Hepatic stellate cell (primary cell): ENCODE measurements at regions not wholly inside any gene's neighbourhood (a gene's known extent, or its start where the extent isn't known, plus 50 kb on each side); places are given as distances from the start of the nearest gene placed in this dataset.
"Not testable (repeated sequence)": the region's sequence is repeated elsewhere in the genome, so short reads cannot be mapped to it uniquely, and the experiment has no call there.

Experiments
- DNase-seq: peaks from one replicate; pipeline ENCODE4 v3.0.0; 2011; ENCODE audit warnings: low spot score

DNA sequence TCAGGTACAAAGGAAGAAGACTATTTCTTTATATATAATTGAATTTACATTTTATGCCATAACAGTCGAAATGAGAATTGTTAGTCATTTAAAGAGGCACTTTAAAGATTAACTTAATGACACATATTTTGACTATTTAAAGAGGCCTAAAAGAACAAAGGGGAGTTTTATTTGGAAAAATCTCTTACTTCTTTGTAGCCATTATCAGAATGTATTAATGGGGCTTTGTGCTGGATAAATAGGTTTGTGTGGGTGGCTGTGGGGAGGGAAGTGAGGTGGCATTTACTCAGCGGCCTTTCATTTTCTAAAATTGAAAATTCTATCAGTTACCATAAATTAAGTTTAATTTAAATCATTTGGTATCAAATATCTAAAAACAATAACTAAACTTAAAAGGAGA is 462.2 kb upstream of the CXADR start:
- DNase-seq, result no peak

- no peak for DNase-seq
Measured at GRCh38 chr21:17051054-17051453, 461.8 kb upstream of the CXADR start.

- DNase-seq, result no peak
Measured at GRCh38 chr21:17053321-17053720, 459.5 kb upstream of the CXADR start.

- no peak for DNase-seq
Measured at GRCh38 chr21:17059936-17060335, 452.9 kb upstream of the CXADR start.

DNA sequence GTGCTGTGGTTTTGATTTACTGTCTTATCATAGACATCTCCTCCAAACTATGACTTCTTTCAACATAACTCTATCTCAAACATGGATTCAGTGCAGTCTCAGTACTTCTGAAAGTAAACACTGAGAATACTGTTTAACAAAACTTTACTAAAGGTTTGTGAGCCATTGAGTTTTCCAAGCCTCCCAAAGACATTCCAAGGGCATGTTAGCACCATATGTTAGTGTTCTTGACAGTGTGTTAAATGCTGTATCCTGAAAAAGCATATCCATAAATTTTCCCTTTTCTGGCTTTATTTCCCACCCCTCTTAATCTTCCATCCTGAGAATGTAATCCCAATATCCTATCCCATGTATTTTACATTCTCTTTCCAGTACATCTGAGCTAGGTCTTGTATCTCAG is 446.8 kb upstream of the CXADR start:
- no peak for DNase-seq

- no peak for DNase-seq
Measured at GRCh38 chr21:17071093-17071492, 441.8 kb upstream of the CXADR start.

- DNase-seq, result no peak
Measured at GRCh38 chr21:17081193-17081592, 431.6 kb upstream of the CXADR start.

DNA sequence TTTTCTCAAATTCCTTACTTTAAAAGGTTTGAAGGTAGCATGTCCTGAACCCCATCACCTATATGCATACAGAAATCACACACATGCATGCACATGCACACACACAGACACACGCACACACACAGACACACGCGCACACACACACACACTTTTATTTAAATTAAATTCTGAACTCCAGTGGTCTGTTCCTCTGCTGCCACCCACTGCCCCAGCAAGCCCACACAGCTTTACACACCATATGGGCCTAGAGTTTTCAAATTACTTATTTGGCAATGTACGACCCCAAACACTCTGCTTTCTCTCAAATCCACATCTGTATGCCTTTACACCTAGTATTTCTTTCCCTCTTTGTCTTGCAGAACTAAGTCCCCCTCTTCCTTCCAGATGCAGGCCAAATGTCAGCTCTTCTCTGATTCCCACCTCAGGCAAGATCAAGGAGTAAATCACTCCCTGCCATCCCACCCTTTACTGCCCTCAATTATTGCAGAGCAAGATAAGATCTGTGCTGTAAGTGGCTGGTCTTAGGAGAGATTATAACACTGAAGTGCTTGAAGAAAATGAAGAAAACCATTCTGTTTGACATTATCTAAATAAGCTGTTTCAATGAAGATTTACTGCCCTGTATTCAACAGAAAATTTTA is 429.9 kb upstream of the CXADR start:
- DNase-seq, result no peak

DNA sequence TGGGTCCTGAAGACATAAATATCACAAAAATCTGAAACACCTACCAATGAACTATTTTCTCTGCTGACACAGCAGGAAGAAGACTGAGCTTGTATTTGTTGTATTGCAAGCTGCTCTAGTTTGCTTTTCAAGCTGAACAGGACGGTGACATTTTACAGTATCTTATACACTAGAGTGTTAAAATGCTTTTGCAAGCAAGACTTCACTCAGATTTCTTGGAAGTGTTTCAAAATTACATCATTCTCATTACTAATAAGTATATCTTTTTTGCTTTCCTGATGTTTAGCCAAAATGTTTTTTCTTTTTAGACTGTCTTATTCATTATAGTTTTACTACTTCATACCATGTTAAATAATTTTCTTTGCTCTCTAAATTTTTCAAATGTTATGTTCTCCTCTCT is 427.1 kb upstream of the CXADR start:
- no peak for DNase-seq

- no peak for DNase-seq
Measured at GRCh38 chr21:17088500-17088899, 424.3 kb upstream of the CXADR start.

- no peak for DNase-seq
Measured at GRCh38 chr21:17089091-17089491, 423.8 kb upstream of the CXADR start.

GRCh38 chr21:17101696-17102095 is 411.1 kb upstream of the CXADR start:
- DNase-seq, result no peak

DNA sequence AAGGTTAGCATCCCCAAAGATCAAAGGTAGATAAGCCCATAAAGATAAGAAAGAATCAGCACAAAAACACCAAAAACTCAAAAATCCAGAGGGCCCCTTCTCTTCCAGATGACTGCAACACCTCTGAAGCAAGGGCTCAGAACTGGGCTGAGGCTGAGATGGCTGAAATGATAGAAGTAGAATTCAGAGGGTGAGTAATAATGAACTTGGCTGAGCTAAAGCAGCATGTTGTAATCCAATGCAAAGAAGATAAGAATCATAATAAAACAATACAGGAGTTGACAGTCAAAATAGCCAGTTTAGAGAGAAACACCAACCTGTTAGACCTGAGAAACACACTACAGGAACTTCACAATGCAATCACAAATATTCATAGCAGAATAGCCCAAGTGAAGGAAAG is 406.9 kb upstream of the CXADR start:
- no peak for DNase-seq

- DNase-seq, result no peak
Measured at GRCh38 chr21:17114045-17114444, 398.8 kb upstream of the CXADR start.

- DNase-seq, result no peak
Measured at GRCh38 chr21:17118638-17119384, 394.0 kb upstream of the CXADR start.

DNA sequence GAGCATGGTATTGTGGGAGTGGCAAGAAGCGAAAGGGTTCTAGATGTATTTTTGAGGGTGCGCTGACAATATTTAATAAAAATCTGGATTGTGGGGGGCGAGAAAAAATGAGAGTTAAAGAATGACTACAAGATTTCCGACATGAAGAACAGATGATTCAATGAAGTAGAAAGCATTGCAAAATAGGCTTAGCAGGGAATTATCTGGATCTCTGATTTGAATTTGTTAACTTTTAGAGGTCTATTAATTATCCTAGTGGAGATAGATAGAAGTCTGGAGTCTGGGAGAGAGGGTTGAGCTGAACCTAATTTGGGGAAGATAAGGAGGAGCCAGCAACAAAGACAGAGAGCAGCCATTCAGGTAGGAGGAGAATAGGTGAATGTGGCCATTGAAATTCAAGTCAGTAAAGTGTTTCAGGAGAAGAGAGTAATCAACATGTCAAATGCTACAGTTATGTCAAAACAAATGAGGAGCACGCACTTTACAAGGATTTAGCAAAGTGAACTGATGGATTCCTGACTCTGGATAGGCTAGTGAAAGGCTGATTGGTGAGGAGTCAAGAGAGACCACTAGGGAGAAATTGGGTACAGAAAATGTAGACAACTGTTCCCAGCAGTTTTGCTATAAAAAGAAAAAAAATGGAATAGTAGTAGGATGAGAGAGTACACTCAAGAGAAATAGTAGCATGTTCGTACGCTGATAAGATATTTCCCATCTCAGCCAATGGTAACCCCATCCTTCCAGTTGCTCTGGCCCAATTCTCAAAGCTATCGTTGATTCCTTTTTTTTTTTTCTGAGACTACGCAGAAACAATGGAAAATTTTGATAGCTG is 393.2 kb upstream of the CXADR start:
- DNase-seq, result no peak

- DNase-seq, result not testable (repeated sequence)
Measured at GRCh38 chr21:17127395-17127794, 385.4 kb upstream of the CXADR start.

- DNase-seq, result no peak
Measured at GRCh38 chr21:17128132-17128531, 384.7 kb upstream of the CXADR start.

DNA sequence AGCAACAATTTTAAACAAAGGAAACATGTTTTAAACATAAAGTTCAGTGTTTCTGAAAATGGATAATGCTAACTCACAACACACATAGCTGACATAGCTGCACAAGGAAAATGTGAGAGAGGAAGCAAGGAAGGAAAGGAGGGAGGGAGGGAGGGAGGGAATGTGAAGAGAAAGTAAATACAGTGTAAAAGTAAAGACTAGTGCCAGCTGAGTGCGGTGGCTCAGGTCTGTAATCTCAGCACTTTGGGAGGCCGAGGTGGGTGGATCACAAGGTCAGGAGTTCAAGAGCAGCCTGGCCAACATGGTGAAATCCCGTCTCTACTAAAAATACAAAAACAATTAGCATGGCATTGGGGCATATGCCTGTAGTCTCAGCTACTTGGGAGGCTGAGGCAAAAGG is 373.7 kb upstream of the CXADR start:
- DNase-seq, result not testable (repeated sequence)

DNA sequence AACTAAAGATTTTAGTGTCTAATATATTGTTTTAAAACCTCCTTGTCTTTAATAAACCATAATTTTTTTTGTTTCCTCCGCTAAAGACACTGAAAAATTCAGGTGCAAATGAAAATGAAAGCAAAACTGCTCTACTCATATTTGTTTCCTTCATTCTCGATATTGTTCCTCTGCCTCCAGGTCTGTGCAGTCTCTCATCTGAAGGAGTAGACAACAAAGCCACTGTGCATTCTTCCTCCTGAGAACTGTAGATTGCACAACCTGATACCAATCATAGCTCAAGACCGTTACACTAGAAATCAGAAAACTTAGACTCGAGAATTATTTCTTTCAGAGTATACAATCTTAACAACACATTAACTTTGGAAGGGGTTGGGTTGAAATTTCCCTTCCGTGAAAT is 373.1 kb upstream of the CXADR start:
- no peak for DNase-seq

DNA sequence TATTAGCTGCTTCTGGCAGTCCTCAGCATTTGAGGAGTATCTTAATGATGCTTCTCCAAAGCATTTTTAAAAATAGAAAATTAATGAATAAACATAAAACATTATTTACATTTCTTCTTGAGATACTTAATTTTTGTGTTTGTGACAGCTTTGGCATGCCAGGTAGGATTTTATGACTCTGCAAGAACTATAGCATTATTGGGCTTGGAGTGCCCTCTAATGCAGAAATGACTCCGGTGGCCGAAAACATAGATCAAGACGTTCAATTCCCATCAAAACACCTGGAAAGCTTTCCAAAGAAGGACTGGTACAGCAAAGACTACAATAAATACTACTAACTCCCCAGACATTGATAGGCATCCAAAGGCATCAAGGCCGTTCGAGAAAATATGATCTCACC is 366.4 kb upstream of the CXADR start:
- no peak for DNase-seq

- DNase-seq, result no peak
Measured at GRCh38 chr21:17159697-17160096, 353.1 kb upstream of the CXADR start.

DNA sequence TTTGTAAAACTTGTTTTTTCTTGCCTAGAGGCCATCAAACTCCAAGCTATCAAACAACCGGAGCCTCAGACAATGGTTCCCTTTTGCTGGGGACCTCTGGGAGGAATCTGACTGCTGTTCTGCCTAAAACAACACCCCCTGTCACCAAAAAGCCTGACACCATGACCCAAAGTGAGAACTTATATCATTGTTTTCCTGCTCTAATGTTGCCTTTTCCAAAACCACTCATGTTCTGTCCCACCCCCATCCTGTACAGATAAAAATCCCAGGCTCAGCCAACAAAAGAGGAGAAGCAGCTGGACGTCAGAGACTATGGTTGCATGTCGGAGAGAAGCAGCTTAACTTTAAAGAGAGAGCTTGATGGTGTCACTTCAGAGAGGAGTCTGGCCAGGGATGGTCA is 327.2 kb upstream of the CXADR start:
- DNase-seq, result no peak
